ENCODE measurements at regions not wholly inside any gene's neighbourhood (a gene's known extent, or its start where the extent isn't known, plus 50 kb on each side); places are given as distances from the start of the nearest gene placed in this dataset.

GRCh38 chr2:147390475-147390874 lies 454.4 kb upstream of the ACVR2A start:
- TF ChIP-seq SIN3A (IDR thresholded peaks at IDR 0.05; ENCODE audit: borderline replicate concordance, insufficient read depth, low read depth, low read length) (no peak), TCF7L2 (IDR thresholded peaks at IDR 0.05; ENCODE audit: low read depth, low read length) (no peak), CTCF (IDR thresholded peaks at IDR 0.05) (no peak), POLR2AphosphoS5 (IDR thresholded peaks at IDR 0.05; ENCODE audit: low read depth, low read length) (no peak), REST (IDR thresholded peaks at IDR 0.05; ENCODE audit: insufficient read depth in 1 of 2, low read depth in 2 of 2, low read length in 1 of 2) (no peak)
- POLR2A ChIA-PET, result no interaction called here
- intact Hi-C loops (cut with micrococcal nuclease; ENCODE audit: unreplicated experiment), result no loop called here
- Histone ChIP-seq H3K9me3 (ENCODE audit: control insufficient read depth, insufficient read depth, low read depth, low read length) (no peaks in the 10 kb centered on the region), H3K4me3 (ENCODE audit: low read depth in 2 of 2, low read length in 2 of 2) (no peak overlapping the region), H3K27ac (ENCODE audit: low read length) (no peak overlapping the region), H3K27me3 (ENCODE audit: control insufficient read depth, insufficient read depth, low read length) (no peaks in the 10 kb centered on the region), H3K4me1 (ENCODE audit: control insufficient read depth, insufficient read depth, low read length) (no peaks in the 10 kb centered on the region), H3K36me3 (ENCODE audit: control insufficient read depth, insufficient read depth, low read length) (no peaks in the 10 kb centered on the region)
- BruUV-seq (replicated peaks), result no TSS peak
- CTCF ChIA-PET, result no interaction called here
- in situ Hi-C loops (cut with HindIII; ENCODE audit: low pct_unique_long_range_greater_than_20kb, low sequenced_read_pairs), result no loop called here
- no peak for ATAC-seq
- no peak for DNase-seq (ENCODE audit: low read depth, low spot score)

DNA sequence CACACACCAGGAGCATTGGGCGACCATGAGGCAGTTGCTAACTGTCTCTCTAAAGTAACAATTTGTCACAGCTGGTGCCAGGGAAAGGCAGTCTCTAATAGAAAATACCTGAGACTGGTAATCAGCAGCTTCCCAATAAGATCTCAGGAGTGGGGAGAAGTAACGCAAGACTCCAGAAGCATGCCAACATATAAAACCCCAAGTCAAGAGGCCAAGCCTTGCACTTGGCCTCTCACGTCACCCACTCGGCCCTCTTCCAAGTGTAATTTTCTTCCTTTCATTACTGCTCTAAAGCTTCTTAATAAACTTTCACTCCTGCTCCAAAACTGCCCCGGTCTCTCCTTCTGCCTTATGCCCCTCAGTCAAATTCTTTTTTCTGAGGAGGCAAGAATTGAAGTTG lies 455.6 kb upstream of the ACVR2A start:
- TF ChIP-seq POLR2AphosphoS5 (IDR thresholded peaks at IDR 0.05; ENCODE audit: low read depth, low read length) (no peak), SIN3A (IDR thresholded peaks at IDR 0.05; ENCODE audit: borderline replicate concordance, insufficient read depth, low read depth, low read length) (no peak), REST (IDR thresholded peaks at IDR 0.05; ENCODE audit: insufficient read depth in 1 of 2, low read depth in 2 of 2, low read length in 1 of 2) (no peak), TCF7L2 (IDR thresholded peaks at IDR 0.05; ENCODE audit: low read depth, low read length) (no peak), CTCF (IDR thresholded peaks at IDR 0.05) (no peak)
- H3K4me1 ChIP-seq (ENCODE audit: control insufficient read depth, insufficient read depth, low read length), result no peaks in the 10 kb centered on the region
- H3K9me3 ChIP-seq (ENCODE audit: control insufficient read depth, insufficient read depth, low read depth, low read length), result no peaks in the 10 kb centered on the region
- no peak overlapping the region for H3K27ac ChIP-seq (ENCODE audit: low read length)
- POLR2A ChIA-PET, result no interaction called here
- in situ Hi-C loops (cut with HindIII; ENCODE audit: low pct_unique_long_range_greater_than_20kb, low sequenced_read_pairs) (no loop called here), intact Hi-C loops (cut with micrococcal nuclease; ENCODE audit: unreplicated experiment) (no loop called here)
- DNase-seq (ENCODE audit: low read depth, low spot score) (no peak), ATAC-seq (no peak)
- no peak overlapping the region for H3K4me3 ChIP-seq (ENCODE audit: low read depth in 2 of 2, low read length in 2 of 2)
- no peaks in the 10 kb centered on the region for H3K27me3 ChIP-seq (ENCODE audit: control insufficient read depth, insufficient read depth, low read length)
- CTCF ChIA-PET, result no interaction called here
- no peaks in the 10 kb centered on the region for H3K36me3 ChIP-seq (ENCODE audit: control insufficient read depth, insufficient read depth, low read length)
- BruUV-seq (replicated peaks), result no TSS peak
